B cell (primary cell): ENCODE measurements at regions not wholly inside any gene's neighbourhood (a gene's known extent, or its start where the extent isn't known, plus 50 kb on each side); places are given as distances from the start of the nearest gene placed in this dataset.

ENCODE experiments used
- ATAC-seq: fragments of 200-7000 bp; cut with Tn5 transposase; one replicate; pipeline ENCODE4 v1.10.0; 2021; ENCODE audit warnings: low read depth, mild to moderate bottlenecking, moderate number of reproducible peaks, moderate library complexity
- CTCF ChIA-PET: fragments of 350-600 bp; sonication (Branson Sonifier 250); formaldehyde crosslinking; loops from one replicate; lab custom pipeline; 2021; ENCODE audit warnings: antibody characterized with exemption, inconsistent platforms; lab: Charles Lee
- POLR2A ChIA-PET: fragments of 350-600 bp; sonication (Branson Sonifier 250); formaldehyde crosslinking; loops from one replicate; lab custom pipeline; 2021; ENCODE audit warnings: antibody characterized with exemption; lab: Charles Lee
- DNase-seq: peaks from one replicate; pipeline ENCODE4 v3.0.0; 2013
- H2AFZ ChIP-seq: 2 replicates; pipeline ENCODE4 v1.6.1; 2012; ENCODE audit warnings: mild to moderate bottlenecking, low read depth, low read length; ENCODE audit not compliant: insufficient read depth, poor library complexity, severe bottlenecking
- H3K27ac ChIP-seq, 2 donors: 1 replicate in 1 of 2; 2 replicates in 1 of 2; pipeline ENCODE4 v1.5.1; 2012 to 2013; ENCODE audit warnings: low read length in 2 of 2, mild to moderate bottlenecking in 2 of 2, moderate library complexity in 1 of 2
- H3K27me3 ChIP-seq, 4 experiments: fragments of 200-600 bp in 1 of 4; sonication (generic) in 1 of 4; replicated peaks in 1 of 4; 1 replicate in 2 of 4; 2 replicates in 2 of 4; pipeline versions ENCODE4 v1.6.1 to v1.7.0; 2013 to 2016; ENCODE audit warnings: low read length in 3 of 4, mild to moderate bottlenecking in 2 of 4, mixed read lengths in 1 of 4, moderate library complexity in 1 of 4; ENCODE audit not compliant: insufficient read depth in 4 of 4, control insufficient read depth in 3 of 4; ENCODE audit errors: control extremely low read depth in 1 of 4
- H3K36me3 ChIP-seq, 2 experiments: replicated peaks in 1 of 2; 1 replicate in 1 of 2; 2 replicates in 1 of 2; pipeline versions ENCODE4 v1.6.1 to v1.7.1; 2013; ENCODE audit warnings: low read length in 1 of 2; ENCODE audit not compliant: insufficient read depth in 2 of 2, control insufficient read depth in 1 of 2; ENCODE audit errors: control extremely low read depth in 1 of 2, extremely low read depth in 1 of 2
- H3K4me1 ChIP-seq, 2 donors: fragments of 200-600 bp in 1 of 2; sonication (generic) in 1 of 2; 1 replicate in 1 of 2; 2 replicates in 1 of 2; pipeline versions ENCODE4 v1.5.1 to v1.6.1; 2013 to 2017; ENCODE audit warnings: low read length in 2 of 2; ENCODE audit not compliant: control insufficient read depth in 2 of 2, insufficient read depth in 2 of 2
- H3K4me2 ChIP-seq: replicated peaks from 2 replicates; pipeline ENCODE3; 2012; ENCODE audit warnings: mild to moderate bottlenecking, low read depth, low read length; ENCODE audit not compliant: poor library complexity, severe bottlenecking
- H3K4me3 ChIP-seq, 5 experiments: fragments of 200-600 bp in 1 of 5; sonication (generic) in 1 of 5; 1 replicate in 3 of 5; 2 replicates in 2 of 5; pipeline versions ENCODE4 v1.5.1 to v1.7.0; 2011 to 2016; ENCODE audit warnings: low read length in 4 of 5, mild to moderate bottlenecking in 4 of 5, low read depth in 2 of 5, control low read depth in 1 of 5, moderate library complexity in 1 of 5; ENCODE audit not compliant: insufficient read depth in 1 of 5; ENCODE audit errors: control extremely low read depth in 1 of 5, extremely low read depth in 1 of 5
- H3K79me2 ChIP-seq: fragments of 200-600 bp; sonication (generic); one replicate; pipeline ENCODE4 v1.6.0; 2016; ENCODE audit warnings: low read length; ENCODE audit not compliant: control insufficient read depth, insufficient read depth
- H3K9ac ChIP-seq: fragments of 200-600 bp; sonication (generic); 2 replicates; pipeline ENCODE4 v1.6.1; 2017; ENCODE audit warnings: mild to moderate bottlenecking, low read length, moderate library complexity
- H3K9me3 ChIP-seq, 3 donors: one replicate each; pipeline versions ENCODE4 v1.6.1 to v1.7.1; 2013; ENCODE audit warnings: low read length in 2 of 3; ENCODE audit not compliant: control insufficient read depth in 2 of 3, insufficient read depth in 1 of 3; ENCODE audit errors: control extremely low read depth in 1 of 3
- H4K20me1 ChIP-seq: 2 replicates; pipeline ENCODE4 v1.6.0; 2012; ENCODE audit warnings: mild to moderate bottlenecking, low read length; ENCODE audit not compliant: insufficient read depth, control insufficient read depth, poor library complexity, severe bottlenecking
- H3K27ac Mint-ChIP-seq: one replicate; pipeline ENCODE4 v1.8.0; 2021; ENCODE audit warnings: mixed read lengths
- H3K27me3 Mint-ChIP-seq: one replicate; pipeline ENCODE4 v1.8.0; 2021; ENCODE audit warnings: mixed read lengths
- H3K4me1 Mint-ChIP-seq: one replicate; pipeline ENCODE4 v1.8.0; 2021; ENCODE audit warnings: mixed read lengths
- H3K4me3 Mint-ChIP-seq: one replicate; pipeline ENCODE4 v1.8.0; 2021; ENCODE audit warnings: mixed read lengths
- H3K9me3 Mint-ChIP-seq: one replicate; pipeline ENCODE4 v1.8.0; 2022; ENCODE audit warnings: mixed read lengths; ENCODE audit not compliant: insufficient read depth
- CTCF ChIP-seq: fragments of 200-600 bp; IDR thresholded peaks from one replicate; pipeline ENCODE4 v1.8.0; 2022; ENCODE audit warnings: antibody characterized with exemption, mild to moderate bottlenecking
- EZH2 ChIP-seq: IDR thresholded peaks from 2 replicates; pipeline ENCODE4 v1.6.1; 2012; ENCODE audit warnings: borderline replicate concordance, low read depth, mild to moderate bottlenecking, moderate library complexity, low read length; ENCODE audit not compliant: insufficient read depth, poor library complexity, severe bottlenecking
- WGBS: methylation state at CpG from one replicate; pipeline ENCODE4 v1.1.5; 2013; ENCODE audit warnings: missing lambda C conversion rate; ENCODE audit not compliant: insufficient coverage; 5-methylcytosine and 5-hydroxymethylcytosine counted together
- intact Hi-C: fragments of 100-400 bp; cut with micrococcal nuclease; formaldehyde crosslinking; loops from one replicate; pipeline ENCODE4 v1.10.0; 2022

- no peak overlapping the region for H3K27ac ChIP-seq
- Mint-ChIP-seq H3K27ac (no peak overlapping the region), H3K4me3 (no peak overlapping the region), H3K9me3 (peaks cover 5% of the 10 kb centered on the region), H3K27me3 (no peaks in the 10 kb centered on the region), H3K4me1 (no peaks in the 10 kb centered on the region)
- WGBS = 67% methylated on average over 1 of the region's 6 CpGs
- no peak overlapping the region for H3K9ac ChIP-seq
- H3K79me2 ChIP-seq = no peaks in the 10 kb centered on the region
- H2AFZ ChIP-seq = no peak overlapping the region
- H3K4me1 ChIP-seq = no peaks in the 10 kb centered on the region
- intact Hi-C loops = no loop called here
- H3K27me3 ChIP-seq = no peaks in the 10 kb centered on the region
- TF ChIP-seq EZH2 (no peak), CTCF (no peak)
- no peak for DNase-seq
- no peak overlapping the region for H3K4me2 ChIP-seq
- no peak for ATAC-seq
- CTCF ChIA-PET = no interaction called here
- no peaks in the 10 kb centered on the region for H3K9me3 ChIP-seq
- H3K36me3 ChIP-seq = no peaks in the 10 kb centered on the region
- no peak overlapping the region for H3K4me3 ChIP-seq
- no peaks in the 10 kb centered on the region for H4K20me1 ChIP-seq
- POLR2A ChIA-PET = no interaction called here
Measured at GRCh38 chr2:210912779-210913178, 356.4 kb downstream of the CPS1 start.

GRCh38 chr2:210913461-210913860, 357.1 kb downstream of the CPS1 start:
- H3K9me3 ChIP-seq = no peaks in the 10 kb centered on the region
- Mint-ChIP-seq H3K4me1 (no peaks in the 10 kb centered on the region), H3K27ac (no peak overlapping the region), H3K27me3 (no peaks in the 10 kb centered on the region), H3K4me3 (no peak overlapping the region), H3K9me3 (peaks cover 5% of the 10 kb centered on the region)
- no peak overlapping the region for H2AFZ ChIP-seq
- TF ChIP-seq CTCF (no peak), EZH2 (no peak)
- H3K4me3 ChIP-seq = no peak overlapping the region
- ChIA-PET POLR2A (no interaction called here), CTCF (no interaction called here)
- intact Hi-C loops = no loop called here
- no peak overlapping the region for H3K9ac ChIP-seq
- H3K4me1 ChIP-seq = no peaks in the 10 kb centered on the region
- no peak for ATAC-seq
- no peak overlapping the region for H3K27ac ChIP-seq
- H3K27me3 ChIP-seq = no peaks in the 10 kb centered on the region
- no peaks in the 10 kb centered on the region for H4K20me1 ChIP-seq
- H3K36me3 ChIP-seq = no peaks in the 10 kb centered on the region
- WGBS = no CpG with 5 or more reads among the region's 2 CpGs
- H3K79me2 ChIP-seq = no peaks in the 10 kb centered on the region
- H3K4me2 ChIP-seq = no peak overlapping the region
- DNase-seq = no peak
